Lung (tissue), 11 donors: ENCODE measurements at regions not wholly inside any gene's neighbourhood (a gene's known extent, or its start where the extent isn't known, plus 50 kb on each side); places are given as distances from the start of the nearest gene placed in this dataset.

Experiments
- ATAC-seq: fragments of 200-7000 bp; cut with Tn5 transposase; one replicate; pipeline ENCODE4 v1.9.1; 2020; ENCODE audit warnings: moderate number of reproducible peaks; ENCODE audit not compliant: insufficient read depth, low FRiP score
- DNase-seq, 3 donors: peaks; one replicate each; pipeline ENCODE4 v3.0.0-alpha.2; 2013 to 2017
- H3K27ac ChIP-seq, 2 donors: one replicate each; pipeline ENCODE4 v1.5.1; 2013; ENCODE audit warnings: mild to moderate bottlenecking in 2 of 2, moderate library complexity in 2 of 2, control low read depth in 1 of 2, inconsistent platforms in 1 of 2, low read depth in 1 of 2, low read length in 1 of 2
- H3K27me3 ChIP-seq, 3 donors: one replicate each; pipeline ENCODE4 v1.5.1; 2013; ENCODE audit warnings: low read length in 2 of 3; ENCODE audit not compliant: control insufficient read depth in 3 of 3, insufficient read depth in 3 of 3
- H3K36me3 ChIP-seq, 4 donors: one replicate each; pipeline ENCODE4 v1.5.1; 2013; ENCODE audit warnings: low read length in 4 of 4, mild to moderate bottlenecking in 1 of 4, moderate library complexity in 1 of 4; ENCODE audit not compliant: control insufficient read depth in 4 of 4, insufficient read depth in 4 of 4
- H3K4me1 ChIP-seq, 5 donors: one replicate each; pipeline ENCODE4 v1.5.1; 2013; ENCODE audit warnings: low read length in 5 of 5, mild to moderate bottlenecking in 2 of 5, moderate library complexity in 1 of 5; ENCODE audit not compliant: control insufficient read depth in 5 of 5, insufficient read depth in 5 of 5
- H3K4me3 ChIP-seq: one replicate; pipeline ENCODE4 v1.5.1; 2013; ENCODE audit warnings: mild to moderate bottlenecking, control low read depth, moderate library complexity
- H3K9ac ChIP-seq, 2 donors: one replicate each; pipeline ENCODE4 v1.5.1; 2013; ENCODE audit warnings: low read length in 2 of 2, control low read depth in 1 of 2; ENCODE audit not compliant: insufficient read depth in 1 of 2
- H3K9me3 ChIP-seq, 4 donors: one replicate each; pipeline ENCODE4 v1.5.1; 2013; ENCODE audit warnings: low read length in 3 of 4, mild to moderate bottlenecking in 1 of 4, moderate library complexity in 1 of 4; ENCODE audit not compliant: control insufficient read depth in 4 of 4, insufficient read depth in 3 of 4
- CTCF ChIP-seq: IDR thresholded peaks from 2 replicates; pipeline ENCODE4 v1.5.1; 2012; ENCODE audit warnings: mild to moderate bottlenecking; ENCODE audit errors: control extremely low read depth, extremely low read depth
- WGBS, 2 donors: extraction: QIAGEN DNeasy Blood & Tissue Kit; methylation state at CpG; one replicate each; pipeline ENCODE4 v1.1.7; 2013; 5-methylcytosine and 5-hydroxymethylcytosine counted together
- donor health status: control.
- donor health status: control.
- donor health status: Bipolar disorder and iron deficiency.
- donor health status: healthy.
- donor health status: DM: yes; HTN: yes; CAD: no.

GRCh38 chr11:42043312-42043711 is 583.9 kb upstream of the LRRC4C start:
- no peak for ATAC-seq
- H3K9ac ChIP-seq: no peak overlapping the region
- H3K9me3 ChIP-seq: peaks cover 0 to 2% (median 0%) of the 10 kb centered on the region in 4 donors

GRCh38 chr11:42047637-42048555 is 588.4 kb upstream of the LRRC4C start:
- H3K4me3 ChIP-seq: no peak overlapping the region
- H3K36me3 ChIP-seq: no peaks in the 10 kb centered on the region
- no peaks in the 10 kb centered on the region for H3K27me3 ChIP-seq
- ATAC-seq (no peak), DNase-seq (no peak)
- H3K9ac ChIP-seq: no peak overlapping the region
- H3K9me3 ChIP-seq: peaks cover 0 to 2% (median 0%) of the 10 kb centered on the region in 4 donors
- no peak for TF ChIP-seq CTCF
- H3K27ac ChIP-seq: no peak overlapping the region
- 78 to 92% methylated on average over 2 of the region's 2 CpGs for WGBS, 2 donors
- no peaks in the 10 kb centered on the region for H3K4me1 ChIP-seq

More at GRCh38 chr11:42043312-42043711, 583.9 kb upstream of the LRRC4C start:
- Histone ChIP-seq H3K27ac (no peak overlapping the region), H3K27me3 (no peaks in the 10 kb centered on the region), H3K4me3 (no peak overlapping the region), H3K36me3 (no peaks in the 10 kb centered on the region), H3K4me1 (no peaks in the 10 kb centered on the region)
- no peak for TF ChIP-seq CTCF
- no peak for DNase-seq

GRCh38 chr11:42049186-42049585 is 589.7 kb upstream of the LRRC4C start:
- no peaks in the 10 kb centered on the region for H3K4me1 ChIP-seq
- no peak overlapping the region for H3K27ac ChIP-seq
- DNase-seq: no peak
- ATAC-seq: no peak
- no peaks in the 10 kb centered on the region for H3K27me3 ChIP-seq
- no peaks in the 10 kb centered on the region for H3K9me3 ChIP-seq
- H3K4me3 ChIP-seq: no peak overlapping the region
- no peak for TF ChIP-seq CTCF
- H3K36me3 ChIP-seq: no peaks in the 10 kb centered on the region
- 41 to 95% methylated on average over 1 of the region's 1 CpG for WGBS, 2 donors
- H3K9ac ChIP-seq: no peak overlapping the region
